ENCODE measurements at regions not wholly inside any gene's neighbourhood (a gene's known extent, or its start where the extent isn't known, plus 50 kb on each side); places are given as distances from the start of the nearest gene placed in this dataset.

GRCh38 chr15:46251903-46252302 lies 617.1 kb downstream of the SQOR start:
- Mint-ChIP-seq H3K36me3 (no peaks in the 10 kb centered on the region), H3K9me3 (peaks cover 2% of the 10 kb centered on the region), H3K27me3 (no peaks in the 10 kb centered on the region), H3K27ac (no peak overlapping the region), H3K4me3 (no peak overlapping the region), H3K4me1 (ENCODE audit: low read depth in 2 of 2) (no peaks in the 10 kb centered on the region)
- DNase-seq (ENCODE audit: low spot score) (no peak), ATAC-seq (no peak)

DNA sequence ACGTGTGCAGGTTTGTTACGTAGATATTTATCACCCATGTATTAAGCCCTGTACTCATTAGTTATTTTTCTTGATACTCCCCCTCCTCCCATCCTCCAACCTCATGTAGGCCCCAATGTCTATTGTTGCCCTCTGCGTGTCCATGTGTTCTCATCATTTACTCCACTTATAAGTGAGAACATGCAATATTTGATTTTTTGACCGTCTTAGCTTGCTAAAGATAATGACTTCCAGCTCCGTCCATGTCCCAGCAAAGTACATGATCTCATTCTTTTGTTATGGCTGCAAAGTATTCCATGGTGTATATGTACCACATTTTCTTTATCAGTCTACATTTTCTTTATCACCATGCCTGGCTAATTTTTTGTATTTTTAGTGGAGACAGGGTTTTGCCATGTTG lies 623.2 kb downstream of the SQOR start:
- H3K27me3 Mint-ChIP-seq = no peaks in the 10 kb centered on the region
- no peak for ATAC-seq
- peaks cover 5% of the 10 kb centered on the region for H3K36me3 Mint-ChIP-seq
- H3K4me1 Mint-ChIP-seq (ENCODE audit: low read depth in 2 of 2) = no peaks in the 10 kb centered on the region
- H3K4me3 Mint-ChIP-seq = no peak overlapping the region
- no peak for DNase-seq (ENCODE audit: low spot score)
- peaks cover 6% of the 10 kb centered on the region for H3K9me3 Mint-ChIP-seq
- H3K27ac Mint-ChIP-seq = no peak overlapping the region

GRCh38 chr15:46260937-46261336 lies 626.1 kb downstream of the SQOR start:
- Mint-ChIP-seq H3K4me1 (ENCODE audit: low read depth in 2 of 2) (no peaks in the 10 kb centered on the region), H3K36me3 (peaks cover 5% of the 10 kb centered on the region), H3K27me3 (no peaks in the 10 kb centered on the region), H3K4me3 (no peak overlapping the region), H3K9me3 (peaks cover 13% of the 10 kb centered on the region), H3K27ac (no peak overlapping the region)
- no peak for ATAC-seq
- no peak for DNase-seq (ENCODE audit: low spot score)

DNA sequence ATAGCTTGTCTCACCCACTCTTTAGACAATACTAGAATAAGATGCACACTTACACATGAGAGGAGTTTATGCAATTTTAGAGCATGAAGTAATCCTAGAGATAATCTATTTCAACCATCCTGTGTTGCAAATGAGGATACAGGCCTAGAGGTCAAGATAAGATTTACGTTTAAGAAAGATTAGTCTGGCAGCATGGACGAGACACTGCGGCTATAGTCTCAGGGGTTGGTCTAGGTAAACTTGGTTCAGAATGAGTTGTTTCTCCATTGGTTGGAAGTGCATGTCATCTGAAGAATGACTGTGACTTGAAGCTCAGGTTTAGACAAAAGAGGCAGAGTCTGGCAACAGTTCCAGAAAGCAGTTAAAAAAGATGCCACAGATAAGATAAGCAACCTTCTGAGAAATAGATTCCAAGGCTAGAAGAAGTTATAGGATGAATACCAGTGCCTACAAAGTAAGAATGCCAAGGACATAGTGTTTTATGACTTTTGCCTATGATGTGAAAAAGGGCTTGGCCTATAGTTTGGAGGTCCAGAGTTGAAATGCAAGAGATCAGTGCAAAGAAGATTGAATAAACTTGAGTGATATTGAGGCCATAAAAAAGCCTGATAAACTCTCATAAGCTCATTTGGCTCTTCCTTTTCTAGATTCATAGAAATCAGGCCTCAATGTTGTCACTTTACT lies 631.0 kb downstream of the SQOR start:
- H3K27me3 Mint-ChIP-seq = no peaks in the 10 kb centered on the region
- peaks cover 10% of the 10 kb centered on the region for H3K9me3 Mint-ChIP-seq
- H3K36me3 Mint-ChIP-seq = peaks cover under 1% of the 10 kb centered on the region
- no peak overlapping the region for H3K4me3 Mint-ChIP-seq
- H3K27ac Mint-ChIP-seq = no peak overlapping the region
- ATAC-seq (no peak), DNase-seq (ENCODE audit: low spot score) (no peak)
- no peaks in the 10 kb centered on the region for H3K4me1 Mint-ChIP-seq (ENCODE audit: low read depth in 2 of 2)

GRCh38 chr15:46266661-46267060 lies 631.8 kb downstream of the SQOR start:
- H3K27me3 Mint-ChIP-seq = no peaks in the 10 kb centered on the region
- no peak for DNase-seq (ENCODE audit: low spot score)
- ATAC-seq = no peak
- H3K9me3 Mint-ChIP-seq = peaks cover 10% of the 10 kb centered on the region
- no peaks in the 10 kb centered on the region for H3K4me1 Mint-ChIP-seq (ENCODE audit: low read depth in 2 of 2)
- no peak overlapping the region for H3K4me3 Mint-ChIP-seq
- H3K27ac Mint-ChIP-seq = no peak overlapping the region
- no peaks in the 10 kb centered on the region for H3K36me3 Mint-ChIP-seq

GRCh38 chr15:46270481-46271147 lies 635.8 kb downstream of the SQOR start:
- H3K36me3 Mint-ChIP-seq = no peaks in the 10 kb centered on the region
- H3K4me3 Mint-ChIP-seq = no peak overlapping the region
- no peaks in the 10 kb centered on the region for H3K27me3 Mint-ChIP-seq
- H3K9me3 Mint-ChIP-seq = peaks cover 13% of the 10 kb centered on the region
- DNase-seq (ENCODE audit: low spot score) = no peak
- no peak overlapping the region for H3K27ac Mint-ChIP-seq
- H3K4me1 Mint-ChIP-seq (ENCODE audit: low read depth in 2 of 2) = no peaks in the 10 kb centered on the region
- ATAC-seq = no peak

DNA sequence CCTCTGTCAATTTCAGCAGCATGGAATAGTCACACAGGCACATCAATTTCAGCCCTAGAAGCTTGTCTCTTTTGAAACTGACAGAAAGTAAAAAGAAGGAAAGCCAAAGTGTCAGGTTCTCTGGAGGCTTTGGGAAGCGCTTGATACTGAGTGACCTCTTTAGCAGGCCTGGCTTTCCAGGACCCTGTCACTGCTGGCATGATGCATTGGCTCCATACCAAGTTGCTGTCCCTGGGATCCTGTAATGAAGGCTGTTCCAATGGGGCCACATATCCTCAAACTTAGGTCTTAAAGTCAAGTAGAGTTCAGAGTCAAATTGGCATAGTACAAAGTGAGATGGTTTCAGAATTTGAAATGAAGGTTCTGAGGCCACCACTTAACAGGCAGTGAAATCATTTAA lies 640.9 kb downstream of the SQOR start:
- no peak overlapping the region for H3K4me3 Mint-ChIP-seq
- H3K4me1 Mint-ChIP-seq (ENCODE audit: low read depth in 2 of 2) = no peaks in the 10 kb centered on the region
- ATAC-seq (no peak), DNase-seq (ENCODE audit: low spot score) (no peak)
- peaks cover 18% of the 10 kb centered on the region for H3K9me3 Mint-ChIP-seq
- H3K27me3 Mint-ChIP-seq = no peaks in the 10 kb centered on the region
- H3K36me3 Mint-ChIP-seq = no peaks in the 10 kb centered on the region
- H3K27ac Mint-ChIP-seq = no peak overlapping the region

DNA sequence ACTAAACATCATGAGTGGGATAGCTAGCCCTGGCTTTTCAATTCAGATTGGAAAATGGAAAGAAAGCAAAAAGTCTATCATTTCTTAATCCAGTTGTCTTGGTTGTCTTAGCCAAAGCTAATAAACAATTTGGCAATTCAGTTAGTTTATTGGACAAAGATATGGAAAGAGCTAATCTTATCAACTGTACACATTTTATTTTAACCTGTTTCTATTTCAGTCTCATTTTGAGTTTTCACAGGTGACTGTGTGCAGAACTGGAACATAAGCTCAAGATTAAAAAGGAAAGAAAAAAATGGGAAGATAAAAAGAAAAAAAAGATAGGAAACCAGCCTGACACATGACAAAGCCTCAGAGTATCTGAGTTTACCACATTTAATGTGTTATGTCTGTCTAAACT lies 642.6 kb downstream of the SQOR start:
- Mint-ChIP-seq H3K36me3 (no peaks in the 10 kb centered on the region), H3K9me3 (peaks cover 18% of the 10 kb centered on the region), H3K4me1 (ENCODE audit: low read depth in 2 of 2) (no peaks in the 10 kb centered on the region), H3K27ac (no peak overlapping the region), H3K4me3 (no peak overlapping the region), H3K27me3 (no peaks in the 10 kb centered on the region)
- DNase-seq (ENCODE audit: low spot score) (no peak), ATAC-seq (no peak)

DNA sequence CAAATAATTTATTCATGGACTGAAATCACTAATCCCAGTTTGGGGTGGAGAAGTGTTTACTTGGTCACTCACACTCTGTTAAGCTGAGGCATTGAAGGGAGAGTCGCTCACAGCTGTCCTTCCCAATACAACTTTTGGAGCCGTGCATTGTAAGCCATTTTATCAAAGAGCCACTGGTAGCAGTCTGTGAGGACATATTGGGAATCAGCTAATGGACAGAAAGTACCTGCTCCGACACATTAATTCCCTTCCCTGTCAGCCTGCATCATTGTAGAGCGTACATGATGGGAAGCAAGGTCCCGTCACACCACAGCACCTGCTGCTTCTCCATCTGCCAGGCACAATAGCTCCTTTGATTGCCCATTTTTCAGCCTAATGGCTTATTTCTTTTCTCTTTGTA lies 643.2 kb downstream of the SQOR start:
- no peak for DNase-seq (ENCODE audit: low spot score)
- no peaks in the 10 kb centered on the region for H3K36me3 Mint-ChIP-seq
- no peak overlapping the region for H3K27ac Mint-ChIP-seq
- H3K4me3 Mint-ChIP-seq = no peak overlapping the region
- no peak for ATAC-seq
- no peaks in the 10 kb centered on the region for H3K27me3 Mint-ChIP-seq
- peaks cover 14% of the 10 kb centered on the region for H3K9me3 Mint-ChIP-seq
- H3K4me1 Mint-ChIP-seq (ENCODE audit: low read depth in 2 of 2) = no peaks in the 10 kb centered on the region

- H3K27me3 Mint-ChIP-seq = no peaks in the 10 kb centered on the region
- H3K27ac Mint-ChIP-seq = no peak overlapping the region
- H3K4me1 Mint-ChIP-seq (ENCODE audit: low read depth in 2 of 2) = no peaks in the 10 kb centered on the region
- no peak for ATAC-seq
- H3K4me3 Mint-ChIP-seq = no peak overlapping the region
- no peak for DNase-seq (ENCODE audit: low spot score)
- H3K9me3 Mint-ChIP-seq = peaks cover 13% of the 10 kb centered on the region
- H3K36me3 Mint-ChIP-seq = no peaks in the 10 kb centered on the region
Measured at GRCh38 chr15:46278486-46279090, 643.8 kb downstream of the SQOR start.

GRCh38 chr15:46280762-46281542 lies 646.1 kb downstream of the SQOR start:
- Mint-ChIP-seq H3K4me3 (no peak overlapping the region), H3K27me3 (no peaks in the 10 kb centered on the region), H3K36me3 (no peaks in the 10 kb centered on the region), H3K9me3 (peaks cover 13% of the 10 kb centered on the region), H3K4me1 (ENCODE audit: low read depth in 2 of 2) (no peaks in the 10 kb centered on the region), H3K27ac (no peak overlapping the region)
- DNase-seq (ENCODE audit: low spot score) = no peak
- no peak for ATAC-seq

DNA sequence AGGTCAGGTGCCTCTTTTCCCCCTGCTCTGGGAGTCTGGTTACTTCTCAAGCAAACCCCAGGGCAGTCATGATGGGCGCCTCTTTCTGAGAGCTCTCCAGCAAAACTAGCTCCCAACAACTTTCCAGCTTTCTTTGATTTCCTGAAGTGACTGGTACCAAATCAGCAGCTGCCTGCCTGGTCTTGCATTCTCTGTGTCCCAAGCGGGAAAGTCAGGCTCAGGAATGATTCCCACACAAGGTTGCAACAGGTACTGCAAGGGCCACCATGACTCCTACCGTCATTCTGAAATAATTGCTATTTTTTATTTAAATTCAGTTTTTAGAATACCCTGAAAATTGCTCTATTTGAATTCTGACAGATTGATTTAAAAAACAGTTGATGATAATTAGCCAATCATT lies 658.7 kb downstream of the SQOR start:
- Mint-ChIP-seq H3K27me3 (no peaks in the 10 kb centered on the region), H3K36me3 (no peaks in the 10 kb centered on the region), H3K4me3 (no peak overlapping the region), H3K27ac (no peak overlapping the region), H3K4me1 (ENCODE audit: low read depth in 2 of 2) (no peaks in the 10 kb centered on the region), H3K9me3 (peaks cover 5% of the 10 kb centered on the region)
- ATAC-seq (no peak), DNase-seq (ENCODE audit: low spot score) (no peak)

DNA sequence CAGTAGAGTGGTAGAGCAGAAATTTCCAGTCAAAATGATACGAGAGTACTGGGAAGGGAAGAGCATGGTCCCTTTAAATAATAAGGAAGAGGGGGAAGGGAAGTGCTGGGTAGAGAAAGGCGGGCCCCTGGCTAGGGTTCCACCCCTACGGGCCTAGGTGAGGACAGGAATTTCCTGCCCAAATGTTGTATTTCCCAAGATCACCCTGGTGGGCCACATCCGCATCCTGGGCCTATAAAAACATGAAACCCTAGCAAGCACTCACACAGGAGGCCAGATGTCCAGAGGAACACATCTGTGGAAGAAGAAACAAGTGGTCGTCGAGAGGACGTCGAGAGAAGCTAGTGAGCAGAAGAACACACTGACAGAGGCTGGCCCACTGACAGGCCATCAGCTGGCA lies 661.2 kb downstream of the SQOR start:
- DNase-seq (ENCODE audit: low spot score) (no peak), ATAC-seq (no peak)
- H3K4me1 Mint-ChIP-seq (ENCODE audit: low read depth in 2 of 2) = no peaks in the 10 kb centered on the region
- H3K36me3 Mint-ChIP-seq = no peaks in the 10 kb centered on the region
- H3K9me3 Mint-ChIP-seq = no peaks in the 10 kb centered on the region
- no peak overlapping the region for H3K4me3 Mint-ChIP-seq
- H3K27ac Mint-ChIP-seq = no peak overlapping the region
- no peaks in the 10 kb centered on the region for H3K27me3 Mint-ChIP-seq

DNA sequence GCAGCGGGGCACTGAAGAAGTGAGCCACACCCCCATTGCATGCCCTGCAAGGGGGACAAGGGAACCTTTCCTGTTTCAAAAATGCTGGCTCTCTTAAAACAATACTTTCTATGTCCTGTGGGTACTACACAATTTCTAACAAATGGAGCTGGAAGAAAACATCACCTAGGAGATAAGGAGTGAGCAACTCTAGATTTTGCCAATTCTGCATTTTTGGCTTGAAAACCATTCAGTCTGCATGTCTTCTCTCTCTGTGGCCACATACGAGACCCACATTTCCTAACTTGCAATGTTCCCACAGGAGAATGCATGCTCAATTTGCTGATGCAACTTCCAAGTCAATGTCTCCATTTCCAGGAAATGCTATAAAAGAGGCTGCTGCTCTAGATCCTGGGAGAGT lies 662.0 kb downstream of the SQOR start:
- DNase-seq (ENCODE audit: low spot score) = no peak
- H3K9me3 Mint-ChIP-seq = no peaks in the 10 kb centered on the region
- no peaks in the 10 kb centered on the region for H3K4me1 Mint-ChIP-seq (ENCODE audit: low read depth in 2 of 2)
- no peak overlapping the region for H3K27ac Mint-ChIP-seq
- no peak for ATAC-seq
- no peak overlapping the region for H3K4me3 Mint-ChIP-seq
- no peaks in the 10 kb centered on the region for H3K27me3 Mint-ChIP-seq
- no peaks in the 10 kb centered on the region for H3K36me3 Mint-ChIP-seq
